NB4 (cell line): ENCODE measurements at regions not wholly inside any gene's neighbourhood (a gene's known extent, or its start where the extent isn't known, plus 50 kb on each side); places are given as distances from the start of the nearest gene placed in this dataset.

Experiments used
- MYC ChIP-seq: IDR thresholded peaks from 2 replicates; pipeline ENCODE4 v1.6.1; 2011; ENCODE audit warnings: low read depth, low read length
- POLR2A ChIP-seq: IDR thresholded peaks from 2 replicates; pipeline ENCODE4 v1.6.1; 2011; ENCODE audit warnings: mild to moderate bottlenecking; ENCODE audit not compliant: insufficient read length; ENCODE audit errors: extremely low read depth
- TF ChIP-seq, protein P1 (sequence below): IDR thresholded peaks from one replicate; pipeline ENCODE4 v1.5.1; 2012; ENCODE audit warnings: low read depth, low read length
- TF ChIP-seq, protein P2 (sequence below): IDR thresholded peaks from 2 replicates; pipeline ENCODE4 v1.6.1; 2011; ENCODE audit warnings: low read depth, low read length

DNA sequence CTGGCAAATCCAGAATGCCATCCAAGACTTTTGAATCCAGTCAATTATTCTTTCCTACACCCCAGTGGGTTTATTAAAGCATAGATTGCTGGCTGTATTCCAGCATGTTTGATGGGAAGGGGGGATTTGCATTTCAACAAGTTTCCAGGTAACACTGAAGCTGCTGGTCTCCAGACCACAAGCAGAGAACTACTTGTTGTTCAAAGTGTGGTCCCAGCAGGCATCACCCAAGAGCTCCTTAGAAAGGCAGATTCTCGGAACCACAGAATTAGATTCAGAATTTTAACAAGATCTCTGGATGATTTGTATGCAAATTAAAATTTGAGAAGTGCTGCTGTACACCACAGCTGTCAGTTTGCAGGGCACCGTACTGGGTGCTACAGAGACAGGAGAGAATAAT lies 216.3 kb upstream of the FAM78B start:
- TF ChIP-seq, protein P1, sequence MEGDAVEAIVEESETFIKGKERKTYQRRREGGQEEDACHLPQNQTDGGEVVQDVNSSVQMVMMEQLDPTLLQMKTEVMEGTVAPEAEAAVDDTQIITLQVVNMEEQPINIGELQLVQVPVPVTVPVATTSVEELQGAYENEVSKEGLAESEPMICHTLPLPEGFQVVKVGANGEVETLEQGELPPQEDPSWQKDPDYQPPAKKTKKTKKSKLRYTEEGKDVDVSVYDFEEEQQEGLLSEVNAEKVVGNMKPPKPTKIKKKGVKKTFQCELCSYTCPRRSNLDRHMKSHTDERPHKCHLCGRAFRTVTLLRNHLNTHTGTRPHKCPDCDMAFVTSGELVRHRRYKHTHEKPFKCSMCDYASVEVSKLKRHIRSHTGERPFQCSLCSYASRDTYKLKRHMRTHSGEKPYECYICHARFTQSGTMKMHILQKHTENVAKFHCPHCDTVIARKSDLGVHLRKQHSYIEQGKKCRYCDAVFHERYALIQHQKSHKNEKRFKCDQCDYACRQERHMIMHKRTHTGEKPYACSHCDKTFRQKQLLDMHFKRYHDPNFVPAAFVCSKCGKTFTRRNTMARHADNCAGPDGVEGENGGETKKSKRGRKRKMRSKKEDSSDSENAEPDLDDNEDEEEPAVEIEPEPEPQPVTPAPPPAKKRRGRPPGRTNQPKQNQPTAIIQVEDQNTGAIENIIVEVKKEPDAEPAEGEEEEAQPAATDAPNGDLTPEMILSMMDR = no peak
- TF ChIP-seq, protein P2, sequence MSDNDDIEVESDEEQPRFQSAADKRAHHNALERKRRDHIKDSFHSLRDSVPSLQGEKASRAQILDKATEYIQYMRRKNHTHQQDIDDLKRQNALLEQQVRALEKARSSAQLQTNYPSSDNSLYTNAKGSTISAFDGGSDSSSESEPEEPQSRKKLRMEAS = no peak
- TF ChIP-seq POLR2A (no peak), MYC (no peak)
